Endothelial cell of umbilical vein (primary cell): ENCODE measurements at regions not wholly inside any gene's neighbourhood (a gene's known extent, or its start where the extent isn't known, plus 50 kb on each side); places are given as distances from the start of the nearest gene placed in this dataset.

Source experiments
- BruUV-seq: library from RNA; stranded (reverse); fragments of 400-500 nt; replicated peaks from 2 replicates; lab custom pipeline; 2021; lab: Mats Ljungman, UMichigan
- CTCF ChIA-PET: fragments of 300-600, 350-600 bp; sonication (Branson Sonifier 250); formaldehyde crosslinking; loops from one replicate; lab custom pipeline; 2021; ENCODE audit warnings: antibody characterized with exemption, inconsistent platforms; lab: Charles Lee
- POLR2A ChIA-PET: fragments of 300-600, 350-600 bp; sonication (Branson Sonifier 250); formaldehyde crosslinking; loops from one replicate; lab custom pipeline; 2021; ENCODE audit warnings: antibody characterized with exemption, inconsistent platforms; lab: Charles Lee
- DNase-seq: peaks from one replicate; pipeline ENCODE4 v3.0.0-alpha.2; 2011; ENCODE audit warnings: low read depth, low spot score
- FAIRE-seq: peaks from 2 replicates; lab custom pipeline; 2011; peaks lifted over from hg19 to GRCh38; lab: Jason Lieb, UNC
- H2AFZ ChIP-seq: 2 replicates; pipeline ENCODE4 v1.6.0; 2012; ENCODE audit warnings: low read depth, low read length, control low read depth, inconsistent platforms
- H3K27ac ChIP-seq: 2 replicates; pipeline ENCODE4 v1.5.1; 2011; ENCODE audit warnings: low read depth, mild to moderate bottlenecking, control low read depth, low read length, moderate library complexity; ENCODE audit not compliant: insufficient read depth
- H3K27me3 ChIP-seq, 2 experiments: 2 replicates each; pipeline versions ENCODE4 v1.6.0 to v1.6.1; 2011; ENCODE audit warnings: low read length in 2 of 2, mixed read lengths in 1 of 2; ENCODE audit not compliant: control insufficient read depth in 2 of 2, insufficient read depth in 2 of 2
- H3K36me3 ChIP-seq, 2 experiments: 2 replicates in 1 of 2; 3 replicates in 1 of 2; pipeline ENCODE4 v1.5.1; 2011; ENCODE audit warnings: low read length in 2 of 2, mild to moderate bottlenecking in 1 of 2, moderate library complexity in 1 of 2; ENCODE audit not compliant: control insufficient read depth in 2 of 2, insufficient read depth in 2 of 2; ENCODE audit errors: extremely low read depth in 1 of 2
- H3K4me1 ChIP-seq: 3 replicates; pipeline ENCODE4 v1.5.1; 2011; ENCODE audit warnings: mild to moderate bottlenecking, low read length; ENCODE audit not compliant: control insufficient read depth, insufficient read depth; ENCODE audit errors: extremely low read depth
- H3K4me2 ChIP-seq: 2 replicates; pipeline ENCODE4 v1.6.1; 2011; ENCODE audit warnings: low read length, control low read depth, mixed read lengths; ENCODE audit not compliant: insufficient read depth
- H3K4me3 ChIP-seq, 3 experiments: fragments of 200-600 bp in 1 of 3; sonication (generic), shearing (Covaris generic) in 1 of 3; replicated peaks in 1 of 3; 2 replicates each; pipeline ENCODE4 v1.5.1; 2011 to 2016; ENCODE audit warnings: control low read depth in 3 of 3, low read length in 3 of 3, mild to moderate bottlenecking in 2 of 3, inconsistent platforms in 1 of 3, low read depth in 1 of 3, moderate library complexity in 1 of 3; ENCODE audit not compliant: insufficient read depth in 1 of 3
- H3K79me2 ChIP-seq: 2 replicates; pipeline ENCODE4 v1.6.0; 2012; ENCODE audit warnings: low read length, inconsistent platforms; ENCODE audit not compliant: control insufficient read depth, insufficient read depth
- H3K9ac ChIP-seq: replicated peaks from 2 replicates; pipeline ENCODE3; 2011; ENCODE audit warnings: low read length, control low read depth; ENCODE audit not compliant: insufficient read depth; ENCODE audit errors: extremely low read depth
- H3K9me1 ChIP-seq: replicated peaks from 3 replicates; pipeline ENCODE4 v1.6.0; 2011; ENCODE audit warnings: mild to moderate bottlenecking, low read length; ENCODE audit not compliant: control insufficient read depth, insufficient read depth; ENCODE audit errors: extremely low read depth
- H3K9me3 ChIP-seq: replicated peaks from 2 replicates; pipeline ENCODE4 v1.5.1; 2012; ENCODE audit warnings: low read length, inconsistent platforms; ENCODE audit not compliant: control insufficient read depth, insufficient read depth
- H4K20me1 ChIP-seq: replicated peaks from 2 replicates; pipeline ENCODE3; 2011; ENCODE audit warnings: mild to moderate bottlenecking, low read length; ENCODE audit not compliant: control insufficient read depth, insufficient read depth; ENCODE audit errors: extremely low read depth
- EZH2 ChIP-seq: IDR thresholded peaks from 2 replicates; pipeline ENCODE4 v1.6.1; 2012; ENCODE audit warnings: borderline replicate concordance, low read depth, mild to moderate bottlenecking, moderate library complexity, low read length, inconsistent platforms; ENCODE audit not compliant: severe bottlenecking
- FOS ChIP-seq: IDR thresholded peaks from 2 replicates; pipeline ENCODE4 v1.6.1; 2011; ENCODE audit warnings: mild to moderate bottlenecking, low read length, moderate library complexity, borderline replicate concordance; ENCODE audit not compliant: insufficient read depth
- GATA2 ChIP-seq: IDR thresholded peaks from 2 replicates; pipeline ENCODE4 v1.7.0; 2011; ENCODE audit warnings: low read depth, mild to moderate bottlenecking, moderate library complexity, mixed read lengths, low read length; ENCODE audit not compliant: insufficient read length, insufficient read depth
- JUN ChIP-seq: IDR thresholded peaks from 2 replicates; pipeline ENCODE4 v1.6.1; 2011; ENCODE audit warnings: borderline replicate concordance, low read depth; ENCODE audit not compliant: insufficient read length, insufficient read depth
- MAX ChIP-seq: IDR thresholded peaks from 2 replicates; pipeline ENCODE4 v1.6.1; 2011; ENCODE audit not compliant: insufficient read depth, insufficient read length
- MYC ChIP-seq: IDR thresholded peaks from one replicate; pipeline ENCODE4 v1.6.1; 2011; ENCODE audit warnings: mild to moderate bottlenecking, low read depth, low read length
- POLR2A ChIP-seq: IDR thresholded peaks from 2 replicates; pipeline ENCODE4 v1.6.1; 2012; ENCODE audit warnings: low read depth, mild to moderate bottlenecking, control low read depth, low read length
- POLR2AphosphoS5 ChIP-seq: IDR thresholded peaks from 2 replicates; pipeline ENCODE4 v1.6.1; 2012; ENCODE audit warnings: low read depth, mild to moderate bottlenecking, control low read depth, low read length, moderate library complexity; ENCODE audit not compliant: insufficient read depth
- dilution Hi-C: fragments of 300-500 bp; cut with MboI; formaldehyde crosslinking; loops from one replicate; pipeline ENCODE4 v1.15.0; 2019; ENCODE audit warnings: low sequenced_read_pairs; ENCODE audit not compliant: extremely low pct_ligation_motif_present
- intact Hi-C: fragments of 100-400 bp; cut with micrococcal nuclease; formaldehyde crosslinking; loops from one replicate; pipeline ENCODE4 v1.10.0; 2022
- TF ChIP-seq, protein P1 (sequence below), 2 donors: IDR thresholded peaks; 1 replicate in 1 of 2; 2 replicates in 1 of 2; pipeline ENCODE4 v1.5.1; 2011; ENCODE audit warnings: low read length in 2 of 2, mild to moderate bottlenecking in 2 of 2, moderate library complexity in 2 of 2, control low read depth in 1 of 2, inconsistent platforms in 1 of 2, low read depth in 1 of 2; ENCODE audit not compliant: insufficient read depth in 1 of 2; ENCODE audit errors: extremely low read depth in 1 of 2

DNA sequence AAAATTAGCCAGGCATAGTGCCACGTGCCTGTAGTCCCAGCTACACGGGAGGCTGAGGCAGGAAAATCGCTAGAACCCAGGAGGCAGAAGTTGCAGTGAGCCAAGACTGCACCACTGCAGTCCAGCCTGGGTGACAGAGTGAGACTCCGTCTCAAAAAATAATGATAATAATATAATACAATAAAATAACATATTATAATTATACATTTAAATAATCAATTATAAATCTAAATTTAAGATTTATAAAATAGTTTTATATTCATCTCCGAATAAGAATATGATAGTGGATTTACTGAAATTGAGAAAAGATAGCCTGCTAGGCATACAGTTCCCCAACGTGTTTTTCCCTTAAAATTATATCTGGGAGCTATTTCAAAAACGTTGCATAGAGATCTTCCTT lies 599.6 kb downstream of the CDH18 start:
- H3K27me3 ChIP-seq = no peaks in the 10 kb centered on the region
- no peak overlapping the region for H3K4me3 ChIP-seq
- no peak for FAIRE-seq
- H3K4me1 ChIP-seq = no peaks in the 10 kb centered on the region
- H3K9ac ChIP-seq = no peak overlapping the region
- no peaks in the 10 kb centered on the region for H4K20me1 ChIP-seq
- intact Hi-C loops (no loop called here), dilution Hi-C loops (no loop called here)
- no peaks in the 10 kb centered on the region for H3K9me1 ChIP-seq
- H3K9me3 ChIP-seq = peaks cover 1% of the 10 kb centered on the region
- DNase-seq = no peak
- no TSS peak for BruUV-seq
- POLR2A ChIA-PET = no interaction called here
- no peak overlapping the region for H3K4me2 ChIP-seq
- H2AFZ ChIP-seq = no peak overlapping the region
- TF ChIP-seq GATA2 (no peak), POLR2A (no peak), FOS (no peak), MYC (no peak), POLR2AphosphoS5 (no peak), MAX (no peak), JUN (no peak), EZH2 (no peak)
- TF ChIP-seq, protein P1, sequence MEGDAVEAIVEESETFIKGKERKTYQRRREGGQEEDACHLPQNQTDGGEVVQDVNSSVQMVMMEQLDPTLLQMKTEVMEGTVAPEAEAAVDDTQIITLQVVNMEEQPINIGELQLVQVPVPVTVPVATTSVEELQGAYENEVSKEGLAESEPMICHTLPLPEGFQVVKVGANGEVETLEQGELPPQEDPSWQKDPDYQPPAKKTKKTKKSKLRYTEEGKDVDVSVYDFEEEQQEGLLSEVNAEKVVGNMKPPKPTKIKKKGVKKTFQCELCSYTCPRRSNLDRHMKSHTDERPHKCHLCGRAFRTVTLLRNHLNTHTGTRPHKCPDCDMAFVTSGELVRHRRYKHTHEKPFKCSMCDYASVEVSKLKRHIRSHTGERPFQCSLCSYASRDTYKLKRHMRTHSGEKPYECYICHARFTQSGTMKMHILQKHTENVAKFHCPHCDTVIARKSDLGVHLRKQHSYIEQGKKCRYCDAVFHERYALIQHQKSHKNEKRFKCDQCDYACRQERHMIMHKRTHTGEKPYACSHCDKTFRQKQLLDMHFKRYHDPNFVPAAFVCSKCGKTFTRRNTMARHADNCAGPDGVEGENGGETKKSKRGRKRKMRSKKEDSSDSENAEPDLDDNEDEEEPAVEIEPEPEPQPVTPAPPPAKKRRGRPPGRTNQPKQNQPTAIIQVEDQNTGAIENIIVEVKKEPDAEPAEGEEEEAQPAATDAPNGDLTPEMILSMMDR (IDR thresholded peaks at IDR 0.05; ENCODE audit: extremely low read depth in 1 of 2, insufficient read depth in 1 of 2, low read depth in 1 of 2, low read length in 2 of 2) = no peak
- H3K36me3 ChIP-seq = no peaks in the 10 kb centered on the region
- H3K79me2 ChIP-seq = no peaks in the 10 kb centered on the region
- H3K27ac ChIP-seq = no peak overlapping the region
- CTCF ChIA-PET = no interaction called here
